ENCODE measurements at regions not wholly inside any gene's neighbourhood (a gene's known extent, or its start where the extent isn't known, plus 50 kb on each side); places are given as distances from the start of the nearest gene placed in this dataset.

DNA sequence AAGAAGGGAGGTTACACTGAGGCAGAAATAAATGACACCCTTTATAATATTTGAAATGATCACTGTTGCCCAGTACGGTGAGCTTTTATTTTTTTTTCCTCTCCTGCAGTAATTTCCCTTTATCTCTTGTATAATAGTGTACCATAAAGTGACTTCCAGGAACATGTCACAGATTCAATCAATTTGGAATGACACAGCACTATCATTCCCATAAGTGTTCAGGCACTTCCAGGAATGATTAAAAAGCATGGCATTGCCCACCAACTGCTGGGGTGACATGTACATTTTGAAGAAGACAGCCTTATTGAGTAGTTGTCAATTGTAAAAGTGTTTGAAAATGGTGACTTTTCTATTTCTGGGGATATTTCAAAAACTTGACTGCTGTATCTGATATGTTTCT is 1700.9 kb upstream of the NUDT12 start:
- TF ChIP-seq GLIS2 (tag by site-specific recombination; IDR thresholded peaks at IDR 0.05) (no peak), ZNF791 (tag by site-specific recombination; IDR thresholded peaks at IDR 0.05) (no peak), BCL11B (tag by site-specific recombination; IDR thresholded peaks at IDR 0.05; ENCODE audit: low read depth) (no peak), ZNF2 (tag by site-specific recombination; IDR thresholded peaks at IDR 0.05) (no peak), ZNF366 (tag by site-specific recombination; conservative IDR thresholded peaks at IDR 0.05) (no peak), KLF16 (tag by site-specific recombination; IDR thresholded peaks at IDR 0.05) (no peak), ZNF16 (tag by site-specific recombination; IDR thresholded peaks at IDR 0.05; ENCODE audit: low read depth) (no peak), ZNF239 (tag by site-specific recombination; IDR thresholded peaks at IDR 0.05) (no peak), GLIS1 (tag by site-specific recombination; IDR thresholded peaks at IDR 0.05) (no peak), HOXA7 (CRISPR knock-in tag; IDR thresholded peaks at IDR 0.05; ENCODE audit: borderline replicate concordance) (no peak), ZNF133 (tag by site-specific recombination; IDR thresholded peaks at IDR 0.05) (no peak), ZNF560 (tag by site-specific recombination; IDR thresholded peaks at IDR 0.05; ENCODE audit: borderline replicate concordance) (no peak), ZNF169 (tag by site-specific recombination; IDR thresholded peaks at IDR 0.05) (no peak), EGR2 (tag by site-specific recombination; IDR thresholded peaks at IDR 0.05; ENCODE audit: low read depth) (no peak), ZNF623 (tag by site-specific recombination; IDR thresholded peaks at IDR 0.05) (no peak), MEIS1 (CRISPR knock-in tag; IDR thresholded peaks at IDR 0.05; ENCODE audit: borderline replicate concordance) (no peak), ZNF324 (tag by site-specific recombination; IDR thresholded peaks at IDR 0.05) (no peak), ZNF843 (tag by site-specific recombination; IDR thresholded peaks at IDR 0.05) (no peak), BCL11A (tag by site-specific recombination; IDR thresholded peaks at IDR 0.05; ENCODE audit: low read depth) (no peak)
- TF ChIP-seq, protein P1, sequence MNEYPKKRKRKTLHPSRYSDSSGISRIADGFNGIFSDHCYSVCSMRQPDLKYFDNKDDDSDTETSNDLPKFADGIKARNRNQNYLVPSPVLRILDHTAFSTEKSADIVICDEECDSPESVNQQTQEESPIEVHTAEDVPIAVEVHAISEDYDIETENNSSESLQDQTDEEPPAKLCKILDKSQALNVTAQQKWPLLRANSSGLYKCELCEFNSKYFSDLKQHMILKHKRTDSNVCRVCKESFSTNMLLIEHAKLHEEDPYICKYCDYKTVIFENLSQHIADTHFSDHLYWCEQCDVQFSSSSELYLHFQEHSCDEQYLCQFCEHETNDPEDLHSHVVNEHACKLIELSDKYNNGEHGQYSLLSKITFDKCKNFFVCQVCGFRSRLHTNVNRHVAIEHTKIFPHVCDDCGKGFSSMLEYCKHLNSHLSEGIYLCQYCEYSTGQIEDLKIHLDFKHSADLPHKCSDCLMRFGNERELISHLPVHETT (tag by site-specific recombination; IDR thresholded peaks at IDR 0.05): no peak
- CTCF ChIA-PET: no interaction called here
- no peak overlapping the region for H3K27ac ChIP-seq (ENCODE audit: extremely low read depth, low read depth, low read length)

DNA sequence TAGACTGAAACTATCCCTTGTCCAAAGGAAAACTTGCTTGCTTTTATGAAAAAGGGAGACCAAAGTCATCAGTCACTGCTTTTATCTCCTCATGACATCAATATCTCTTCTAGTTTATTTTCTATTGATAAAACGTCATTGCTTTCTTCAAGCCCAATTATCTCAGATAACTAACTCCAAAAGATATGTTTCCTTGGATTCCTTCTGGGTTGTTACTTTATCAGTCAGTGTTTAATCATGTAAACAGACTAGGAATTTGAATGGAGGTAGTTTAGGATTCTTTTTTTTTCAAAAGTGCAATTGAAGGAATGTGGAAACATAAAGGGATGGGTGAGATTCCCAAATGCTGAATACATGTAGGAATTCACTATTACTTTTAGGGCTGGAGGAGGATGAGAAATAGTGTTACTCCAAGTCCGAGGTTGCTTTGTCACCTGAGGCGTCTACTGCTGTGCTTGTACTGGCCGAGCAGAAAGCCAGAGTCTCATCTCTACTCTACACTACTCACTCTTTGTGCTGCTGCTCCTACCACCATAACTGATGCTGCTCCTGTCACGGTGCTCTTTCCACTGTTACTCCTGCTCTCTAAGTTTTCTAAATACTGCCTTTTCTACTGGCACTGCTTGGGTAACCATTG is 1697.1 kb upstream of the NUDT12 start:
- POLR2A ChIA-PET: no interaction called here
- Histone ChIP-seq H3K27ac (ENCODE audit: extremely low read depth, low read depth, low read length) (no peak overlapping the region), H3K36me3 (ENCODE audit: control insufficient read depth in 2 of 2, insufficient read depth in 1 of 2, low read length in 2 of 2) (no peaks in the 10 kb centered on the region), H3K4me3 (ENCODE audit: low read depth, low read length) (no peak overlapping the region), H3K9me3 (ENCODE audit: control insufficient read depth, insufficient read depth, low read depth, low read length) (no peaks in the 10 kb centered on the region), H3K4me1 (ENCODE audit: control insufficient read depth, insufficient read depth, low read length) (no peaks in the 10 kb centered on the region)
- TF ChIP-seq BCL11B (tag by site-specific recombination; IDR thresholded peaks at IDR 0.05; ENCODE audit: low read depth) (no peak), ZNF426 (tag by site-specific recombination; IDR thresholded peaks at IDR 0.05) (no peak)
- CTCF ChIA-PET: interaction anchor here (0.6 kb wide), 1 partner anchor 54 kb away, joined by 3 read pairs; no protein-coding TSS in a partner anchor

More for the DNA sequence above, 1700.9 kb upstream of the NUDT12 start:
- Histone ChIP-seq H3K4me1 (ENCODE audit: control insufficient read depth, insufficient read depth, low read length) (no peaks in the 10 kb centered on the region), H3K4me3 (ENCODE audit: low read depth, low read length) (no peak overlapping the region), H3K9me3 (ENCODE audit: control insufficient read depth, insufficient read depth, low read depth, low read length) (no peaks in the 10 kb centered on the region), H3K36me3 (ENCODE audit: control insufficient read depth in 2 of 2, insufficient read depth in 1 of 2, low read length in 2 of 2) (no peaks in the 10 kb centered on the region)
- POLR2A ChIA-PET: no interaction called here

DNA sequence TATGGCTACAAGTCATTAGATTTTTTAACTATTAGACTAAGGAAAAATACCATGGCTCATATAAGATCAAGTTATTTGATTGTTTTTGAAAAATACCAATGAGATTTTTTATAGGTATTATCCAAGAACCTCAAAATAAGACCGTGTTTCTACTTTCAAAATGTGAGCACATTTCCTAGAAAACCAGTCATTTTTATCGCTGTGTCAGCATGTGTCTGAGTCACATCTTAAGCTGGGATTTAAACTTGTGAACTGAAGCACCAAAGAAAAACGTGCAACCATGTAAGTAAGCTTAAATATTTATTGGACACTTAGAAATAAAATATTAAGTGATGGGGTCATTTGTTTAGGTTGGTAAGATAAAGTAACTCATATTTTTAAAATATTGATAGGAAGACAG is 1676.0 kb upstream of the NUDT12 start:
- H3K4me3 ChIP-seq (ENCODE audit: low read depth, low read length): no peak overlapping the region
- TF ChIP-seq ZFP37 (tag by site-specific recombination; IDR thresholded peaks at IDR 0.05) (no peak), ZNF629 (tag by site-specific recombination; IDR thresholded peaks at IDR 0.05) (no peak), ZNF155 (tag by site-specific recombination; IDR thresholded peaks at IDR 0.05) (no peak), KLF8 (tag by site-specific recombination; IDR thresholded peaks at IDR 0.05) (no peak), ZNF785 (tag by site-specific recombination; IDR thresholded peaks at IDR 0.05) (no peak), SCRT1 (tag by site-specific recombination; IDR thresholded peaks at IDR 0.05; ENCODE audit: borderline replicate concordance) (no peak), ZNF24 (tag by site-specific recombination; IDR thresholded peaks at IDR 0.05) (no peak), ZNF792 (tag by site-specific recombination; IDR thresholded peaks at IDR 0.05) (no peak), SETDB1 (IDR thresholded peaks at IDR 0.05; ENCODE audit: insufficient read length, low read length) (no peak)
- TF ChIP-seq, protein P2, sequence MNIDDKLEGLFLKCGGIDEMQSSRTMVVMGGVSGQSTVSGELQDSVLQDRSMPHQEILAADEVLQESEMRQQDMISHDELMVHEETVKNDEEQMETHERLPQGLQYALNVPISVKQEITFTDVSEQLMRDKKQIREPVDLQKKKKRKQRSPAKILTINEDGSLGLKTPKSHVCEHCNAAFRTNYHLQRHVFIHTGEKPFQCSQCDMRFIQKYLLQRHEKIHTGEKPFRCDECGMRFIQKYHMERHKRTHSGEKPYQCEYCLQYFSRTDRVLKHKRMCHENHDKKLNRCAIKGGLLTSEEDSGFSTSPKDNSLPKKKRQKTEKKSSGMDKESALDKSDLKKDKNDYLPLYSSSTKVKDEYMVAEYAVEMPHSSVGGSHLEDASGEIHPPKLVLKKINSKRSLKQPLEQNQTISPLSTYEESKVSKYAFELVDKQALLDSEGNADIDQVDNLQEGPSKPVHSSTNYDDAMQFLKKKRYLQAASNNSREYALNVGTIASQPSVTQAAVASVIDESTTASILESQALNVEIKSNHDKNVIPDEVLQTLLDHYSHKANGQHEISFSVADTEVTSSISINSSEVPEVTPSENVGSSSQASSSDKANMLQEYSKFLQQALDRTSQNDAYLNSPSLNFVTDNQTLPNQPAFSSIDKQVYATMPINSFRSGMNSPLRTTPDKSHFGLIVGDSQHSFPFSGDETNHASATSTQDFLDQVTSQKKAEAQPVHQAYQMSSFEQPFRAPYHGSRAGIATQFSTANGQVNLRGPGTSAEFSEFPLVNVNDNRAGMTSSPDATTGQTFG (tag by site-specific recombination; IDR thresholded peaks at IDR 0.05; ENCODE audit: borderline replicate concordance): no peak

More for the DNA sequence above, 1676.0 kb upstream of the NUDT12 start:
- no peak overlapping the region for H3K27ac ChIP-seq (ENCODE audit: extremely low read depth, low read depth, low read length)
- ChIA-PET CTCF (no interaction called here), POLR2A (no interaction called here)
- H3K4me1 ChIP-seq (ENCODE audit: control insufficient read depth, insufficient read depth, low read length): no peaks in the 10 kb centered on the region
- no peaks in the 10 kb centered on the region for H3K36me3 ChIP-seq (ENCODE audit: control insufficient read depth in 2 of 2, insufficient read depth in 1 of 2, low read length in 2 of 2)
- H3K9me3 ChIP-seq (ENCODE audit: control insufficient read depth, insufficient read depth, low read depth, low read length): no peaks in the 10 kb centered on the region

All from HEK293 (cell line).